Osteoblast (primary cell): ENCODE measurements at regions not wholly inside any gene's neighbourhood (a gene's known extent, or its start where the extent isn't known, plus 50 kb on each side); places are given as distances from the start of the nearest gene placed in this dataset.

Source experiments
- DNase-seq: peaks from one replicate; pipeline ENCODE4 v3.0.0; 2011; ENCODE audit warnings: low spot score, mixed read lengths; ENCODE audit not compliant: insufficient read length; ENCODE audit errors: missing footprints
- H2AFZ ChIP-seq: 2 replicates; pipeline ENCODE4 v1.6.0; 2011; ENCODE audit warnings: mild to moderate bottlenecking, low read length
- H3K27ac ChIP-seq: 2 replicates; pipeline ENCODE4 v1.5.1; 2011; ENCODE audit warnings: mild to moderate bottlenecking, low read depth, low read length, moderate library complexity
- H3K27me3 ChIP-seq: 2 replicates; pipeline ENCODE4 v1.6.0; 2012; ENCODE audit warnings: mild to moderate bottlenecking, control low read depth, inconsistent platforms, low read length, moderate library complexity; ENCODE audit not compliant: insufficient read depth
- H3K36me3 ChIP-seq: 2 replicates; pipeline ENCODE4 v1.5.1; 2011; ENCODE audit warnings: mild to moderate bottlenecking, low read length, control low read depth, moderate library complexity; ENCODE audit not compliant: insufficient read depth
- H3K4me1 ChIP-seq: 2 replicates; pipeline ENCODE4 v1.5.1; 2011; ENCODE audit warnings: mild to moderate bottlenecking, low read length, control low read depth, moderate library complexity; ENCODE audit not compliant: insufficient read depth
- H3K4me2 ChIP-seq: 2 replicates; pipeline ENCODE4 v1.6.0; 2011; ENCODE audit warnings: mild to moderate bottlenecking, low read length; ENCODE audit not compliant: insufficient read depth
- H3K4me3 ChIP-seq: fragments of 200-600 bp; sonication (generic); 3 replicates; pipeline ENCODE4 v1.5.1; 2012; ENCODE audit warnings: mild to moderate bottlenecking, low read length, inconsistent platforms; ENCODE audit not compliant: insufficient read depth
- H3K79me2 ChIP-seq: 2 replicates; pipeline ENCODE4 v1.6.0; 2012; ENCODE audit warnings: mild to moderate bottlenecking, low read length, control low read depth, inconsistent platforms; ENCODE audit not compliant: insufficient read depth
- H3K9me3 ChIP-seq: 2 replicates; pipeline ENCODE4 v1.5.1; 2011; ENCODE audit warnings: low read depth, low read length, control low read depth
- H4K20me1 ChIP-seq: 2 replicates; pipeline ENCODE4 v1.6.0; 2012; ENCODE audit warnings: mild to moderate bottlenecking, low read length, control low read depth; ENCODE audit not compliant: insufficient read depth
- CTCF ChIP-seq: IDR thresholded peaks from 2 replicates; pipeline ENCODE4 v1.5.1; 2011; ENCODE audit warnings: mild to moderate bottlenecking, low read depth, low read length, moderate library complexity; ENCODE audit errors: extremely low read depth

GRCh38 chr13:59538512-59538911 lies 625.2 kb downstream of the DIAPH3 start:
- Histone ChIP-seq H3K4me3 (no peak overlapping the region), H3K9me3 (no peaks in the 10 kb centered on the region), H4K20me1 (no peaks in the 10 kb centered on the region), H3K27ac (no peak overlapping the region), H3K79me2 (no peaks in the 10 kb centered on the region), H2AFZ (no peak overlapping the region), H3K27me3 (no peaks in the 10 kb centered on the region), H3K4me2 (no peak overlapping the region), H3K36me3 (no peaks in the 10 kb centered on the region), H3K4me1 (no peaks in the 10 kb centered on the region)
- no peak for TF ChIP-seq CTCF
- no peak for DNase-seq

- TF ChIP-seq CTCF: no peak
- Histone ChIP-seq H3K36me3 (no peaks in the 10 kb centered on the region), H3K4me2 (no peak overlapping the region), H3K4me1 (no peaks in the 10 kb centered on the region), H3K27ac (no peak overlapping the region), H3K27me3 (no peaks in the 10 kb centered on the region), H3K79me2 (no peaks in the 10 kb centered on the region), H2AFZ (no peak overlapping the region), H4K20me1 (no peaks in the 10 kb centered on the region), H3K4me3 (no peak overlapping the region), H3K9me3 (no peaks in the 10 kb centered on the region)
- DNase-seq: no peak
Measured at GRCh38 chr13:59542303-59542702, 621.4 kb downstream of the DIAPH3 start.

DNA sequence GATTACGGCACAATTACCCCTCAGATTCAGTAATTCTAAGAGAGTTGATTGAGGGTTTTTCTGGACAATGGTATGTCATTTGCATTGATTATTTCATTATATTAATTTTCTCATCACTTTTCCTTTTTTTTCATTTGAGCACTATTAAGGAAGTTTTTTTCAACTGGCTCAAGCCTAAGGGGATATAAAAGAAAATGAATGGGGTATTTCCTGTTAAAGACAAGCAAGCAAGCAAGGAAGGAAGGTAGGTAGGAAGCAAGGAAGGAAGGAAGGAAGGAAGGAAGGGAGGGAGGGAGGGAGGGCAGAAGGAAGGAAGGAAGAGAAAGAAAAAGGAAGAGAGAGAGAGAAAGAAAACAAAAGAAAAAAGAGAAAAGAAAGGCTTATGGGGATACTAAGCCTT lies 620.3 kb downstream of the DIAPH3 start:
- Histone ChIP-seq H4K20me1 (no peaks in the 10 kb centered on the region), H2AFZ (no peak overlapping the region), H3K4me2 (no peak overlapping the region), H3K27me3 (no peaks in the 10 kb centered on the region), H3K36me3 (no peaks in the 10 kb centered on the region), H3K79me2 (no peaks in the 10 kb centered on the region), H3K4me3 (no peak overlapping the region), H3K27ac (no peak overlapping the region), H3K4me1 (no peaks in the 10 kb centered on the region), H3K9me3 (peaks cover 2% of the 10 kb centered on the region)
- no peak for TF ChIP-seq CTCF
- no peak for DNase-seq

GRCh38 chr13:59545007-59545406 lies 618.7 kb downstream of the DIAPH3 start:
- Histone ChIP-seq H4K20me1 (no peaks in the 10 kb centered on the region), H3K4me2 (no peak overlapping the region), H2AFZ (no peak overlapping the region), H3K27ac (no peak overlapping the region), H3K36me3 (no peaks in the 10 kb centered on the region), H3K9me3 (peaks cover 2% of the 10 kb centered on the region), H3K27me3 (no peaks in the 10 kb centered on the region), H3K4me3 (no peak overlapping the region), H3K4me1 (no peaks in the 10 kb centered on the region), H3K79me2 (no peaks in the 10 kb centered on the region)
- no peak for TF ChIP-seq CTCF
- DNase-seq: no peak
